HEK293 (cell line): ENCODE measurements at regions not wholly inside any gene's neighbourhood (a gene's known extent, or its start where the extent isn't known, plus 50 kb on each side); places are given as distances from the start of the nearest gene placed in this dataset.

Experiments
- CTCF ChIA-PET: fragments of 350-600 bp; formaldehyde crosslinking; extraction: SDS; loops from one replicate; lab custom pipeline; 2021; ENCODE audit warnings: antibody characterized with exemption; lab: Yijun Ruan, JAX
- POLR2A ChIA-PET: fragments of 300-600 bp; formaldehyde crosslinking; extraction: SDS; loops from one replicate; lab custom pipeline; 2020; ENCODE audit warnings: antibody characterized with exemption, inconsistent platforms; lab: Yijun Ruan, JAX
- H3K27ac ChIP-seq: fragments of 200-500 bp; sonication (Bioruptor generic); 2 replicates; pipeline ENCODE4 v1.5.1; 2014; ENCODE audit warnings: low read depth, low read length, control low read depth, inconsistent platforms; ENCODE audit errors: extremely low read depth
- H3K36me3 ChIP-seq, 2 experiments: fragments of 200-500 bp in 1 of 2; sonication (Bioruptor generic) in 1 of 2; 1 replicate in 1 of 2; 2 replicates in 1 of 2; pipeline ENCODE4 v1.5.1; 2014 to 2017; ENCODE audit warnings: inconsistent platforms in 2 of 2, low read length in 2 of 2; ENCODE audit not compliant: control insufficient read depth in 2 of 2, insufficient read depth in 1 of 2
- H3K4me1 ChIP-seq: fragments of 200-500 bp; sonication (Bioruptor generic); 2 replicates; pipeline ENCODE4 v1.5.1; 2014; ENCODE audit warnings: mild to moderate bottlenecking, low read length, inconsistent platforms; ENCODE audit not compliant: control insufficient read depth, insufficient read depth
- H3K4me3 ChIP-seq: 2 replicates; pipeline ENCODE4 v1.5.1; 2011; ENCODE audit warnings: low read depth, mild to moderate bottlenecking, control low read depth, low read length, moderate library complexity
- H3K9me3 ChIP-seq: fragments of 200-500 bp; sonication (Bioruptor generic); 2 replicates; pipeline ENCODE4 v1.5.1; 2014; ENCODE audit warnings: low read depth, low read length, inconsistent platforms; ENCODE audit not compliant: control insufficient read depth, insufficient read depth
- GLI2 ChIP-seq: fragments of 450-650 bp; formaldehyde crosslinking; IDR thresholded peaks from 2 replicates; pipeline ENCODE4; 2017; ENCODE audit warnings: missing biosample characterization, missing genetic modification characterization, low read depth, borderline replicate concordance
- HOXC10 ChIP-seq: sonication (generic); formaldehyde crosslinking; IDR thresholded peaks from 2 replicates; pipeline ENCODE4 v1.8.1; 2023; ENCODE audit warnings: mild to moderate bottlenecking, missing genetic modification reagents
- ZBTB17 ChIP-seq: fragments of 450-650 bp; formaldehyde crosslinking; IDR thresholded peaks from 2 replicates; pipeline ENCODE4 v1.5.1; 2016; ENCODE audit warnings: missing biosample characterization, missing genetic modification characterization
- ZBTB20 ChIP-seq: fragments of 450-650 bp; formaldehyde crosslinking; IDR thresholded peaks from 2 replicates; pipeline ENCODE4 v1.5.1; 2016; ENCODE audit warnings: missing biosample characterization, missing genetic modification characterization
- ZNF121 ChIP-seq: fragments of 450-650 bp; formaldehyde crosslinking; IDR thresholded peaks from 2 replicates; pipeline ENCODE4 v1.5.1; 2016; ENCODE audit warnings: missing biosample characterization, missing genetic modification characterization
- ZNF155 ChIP-seq: fragments of 450-650 bp; formaldehyde crosslinking; IDR thresholded peaks from 2 replicates; pipeline ENCODE4 v1.5.1; 2016; ENCODE audit warnings: missing biosample characterization, missing genetic modification characterization
- ZNF184 ChIP-seq: fragments of 450-650 bp; IDR thresholded peaks from 2 replicates; pipeline ENCODE4 v1.5.1; 2018; ENCODE audit warnings: missing biosample characterization, mild to moderate bottlenecking, missing genetic modification characterization
- ZNF2 ChIP-seq: fragments of 450-650 bp; formaldehyde crosslinking; IDR thresholded peaks from 2 replicates; pipeline ENCODE4 v1.5.1; 2016; ENCODE audit warnings: missing biosample characterization, missing genetic modification characterization
- ZNF341 ChIP-seq: fragments of 450-650 bp; formaldehyde crosslinking; IDR thresholded peaks from 2 replicates; pipeline ENCODE4; 2016; ENCODE audit warnings: low read depth, missing biosample characterization, missing genetic modification characterization
- ZNF416 ChIP-seq: fragments of 450-650 bp; formaldehyde crosslinking; IDR thresholded peaks from 2 replicates; pipeline ENCODE4 v1.5.1; 2016; ENCODE audit warnings: missing biosample characterization, missing genetic modification characterization
- ZNF560 ChIP-seq: fragments of 450-650 bp; formaldehyde crosslinking; IDR thresholded peaks from 2 replicates; pipeline ENCODE4 v1.5.1; 2017; ENCODE audit warnings: missing biosample characterization, missing genetic modification characterization, borderline replicate concordance
- ZNF623 ChIP-seq: fragments of 450-650 bp; formaldehyde crosslinking; IDR thresholded peaks from 2 replicates; pipeline ENCODE4 v1.5.1; 2016; ENCODE audit warnings: missing biosample characterization, missing genetic modification characterization
- ZSCAN30 ChIP-seq: fragments of 450-650 bp; IDR thresholded peaks from 2 replicates; pipeline ENCODE4 v1.5.1; 2018; ENCODE audit warnings: missing biosample characterization, mild to moderate bottlenecking, missing genetic modification characterization, moderate library complexity
- TF ChIP-seq, protein P1 (sequence below): fragments of 450-650 bp; formaldehyde crosslinking; IDR thresholded peaks from 2 replicates; pipeline ENCODE4 v1.5.1; 2016; ENCODE audit warnings: missing biosample characterization, missing genetic modification characterization
- TF ChIP-seq, protein P2 (sequence below): fragments of 450-650 bp; formaldehyde crosslinking; IDR thresholded peaks from 2 replicates; pipeline ENCODE4 v1.5.1; 2016; ENCODE audit warnings: missing biosample characterization, missing genetic modification characterization
- TF ChIP-seq, protein P3 (sequence below): fragments of 450-650 bp; formaldehyde crosslinking; IDR thresholded peaks from 2 replicates; pipeline ENCODE4 v1.5.1; 2016; ENCODE audit warnings: missing biosample characterization, missing genetic modification characterization, borderline replicate concordance
- TF ChIP-seq, protein P4 (sequence below): fragments of 450-650 bp; formaldehyde crosslinking; IDR thresholded peaks from 2 replicates; pipeline ENCODE4 v1.5.1; 2016; ENCODE audit warnings: missing biosample characterization, missing genetic modification characterization
- TF ChIP-seq, protein P5 (sequence below): fragments of 450-650 bp; formaldehyde crosslinking; IDR thresholded peaks from 2 replicates; pipeline ENCODE4 v1.5.1; 2016; ENCODE audit warnings: missing biosample characterization, missing genetic modification characterization

DNA sequence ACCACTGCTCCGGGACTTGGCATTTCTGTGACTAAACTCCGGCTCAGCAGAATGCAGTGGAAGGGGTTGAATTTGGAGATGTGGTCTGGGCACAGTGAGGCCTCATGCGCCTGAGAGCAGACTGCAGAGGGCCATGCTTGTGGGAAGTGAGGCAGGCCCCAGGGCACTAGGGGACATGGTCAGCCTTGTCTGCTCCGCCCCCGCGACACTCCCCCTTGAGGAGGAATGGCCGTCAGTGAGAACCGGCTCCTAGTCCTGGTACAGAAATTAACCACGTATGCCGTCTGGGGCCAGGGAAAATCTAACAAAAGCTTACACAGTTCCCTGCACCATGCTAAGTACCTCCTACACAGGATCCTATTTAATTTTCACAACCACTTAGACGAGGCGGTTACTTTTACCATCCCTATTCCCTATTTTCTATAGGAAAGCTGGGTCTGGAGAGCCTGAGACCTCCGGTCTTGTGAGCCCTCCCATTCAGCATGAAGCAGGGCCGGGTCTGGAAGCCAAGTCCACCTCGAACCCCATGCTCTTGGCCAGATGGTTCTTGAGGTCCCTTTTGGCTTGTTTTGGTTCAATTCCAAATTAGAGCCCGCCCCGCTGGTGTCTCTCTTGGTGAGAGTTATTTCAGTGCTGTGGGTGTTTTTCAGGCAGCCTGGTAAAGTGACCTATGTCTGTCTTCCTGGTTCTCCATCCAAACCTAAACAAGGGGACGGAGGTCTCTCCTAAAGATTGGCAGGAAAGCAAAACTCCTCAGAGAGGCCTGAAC, 87.7 kb upstream of the PITRM1 start (continued):
- TF ChIP-seq, protein P1, sequence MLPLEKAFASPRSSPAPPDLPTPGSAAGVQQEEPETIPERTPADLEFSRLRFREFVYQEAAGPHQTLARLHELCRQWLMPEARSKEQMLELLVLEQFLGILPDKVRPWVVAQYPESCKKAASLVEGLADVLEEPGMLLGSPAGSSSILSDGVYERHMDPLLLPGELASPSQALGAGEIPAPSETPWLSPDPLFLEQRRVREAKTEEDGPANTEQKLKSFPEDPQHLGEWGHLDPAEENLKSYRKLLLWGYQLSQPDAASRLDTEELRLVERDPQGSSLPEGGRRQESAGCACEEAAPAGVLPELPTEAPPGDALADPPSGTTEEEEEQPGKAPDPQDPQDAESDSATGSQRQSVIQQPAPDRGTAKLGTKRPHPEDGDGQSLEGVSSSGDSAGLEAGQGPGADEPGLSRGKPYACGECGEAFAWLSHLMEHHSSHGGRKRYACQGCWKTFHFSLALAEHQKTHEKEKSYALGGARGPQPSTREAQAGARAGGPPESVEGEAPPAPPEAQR (tag by site-specific recombination): no peak
- no peak for TF ChIP-seq HOXC10
- TF ChIP-seq ZNF184: no peak

DNA sequence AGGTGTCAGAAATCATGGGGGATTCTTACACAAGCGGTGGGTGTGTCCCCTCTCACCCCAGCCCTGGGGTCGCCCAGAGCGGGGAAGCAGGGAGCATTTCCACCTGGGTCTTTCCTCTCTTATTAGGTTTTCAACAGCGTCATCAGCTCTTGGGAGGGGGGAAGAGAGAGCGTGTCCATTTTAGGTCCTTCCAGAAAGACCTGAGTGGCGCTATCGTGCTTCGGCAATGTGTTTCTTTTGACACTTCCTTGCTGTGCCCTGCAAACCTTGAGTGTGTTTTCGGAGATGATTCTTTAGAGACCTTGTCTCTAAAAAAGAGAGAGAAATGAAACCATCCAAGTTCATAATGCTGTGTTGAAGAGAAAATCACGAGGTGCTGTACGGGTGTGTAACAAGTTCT, 86.9 kb upstream of the PITRM1 start:
- no peak overlapping the region for H3K27ac ChIP-seq
- H3K4me1 ChIP-seq: no peaks in the 10 kb centered on the region
- H3K9me3 ChIP-seq: no peaks in the 10 kb centered on the region
- ChIA-PET CTCF (interaction anchor here (0.6 to 0.7 kb wide), 3 partner anchors 27 to 1280 kb away, joined by 4 to 6 read pairs (median 4); no protein-coding TSS in a partner anchor), POLR2A (no interaction called here)
- TF ChIP-seq ZNF560 (tag by site-specific recombination) (no peak), ZNF341 (no peak), ZNF623 (tag by site-specific recombination) (no peak), ZBTB20 (no peak), GLI2 (tag by site-specific recombination) (no peak), ZSCAN30 (tag by site-specific recombination) (no peak), ZNF416 (tag by site-specific recombination) (no peak), ZNF121 (tag by site-specific recombination) (no peak), ZNF2 (tag by site-specific recombination) (no peak), ZNF155 (tag by site-specific recombination) (no peak), ZBTB17 (tag by site-specific recombination) (no peak)
- TF ChIP-seq, protein P2, sequence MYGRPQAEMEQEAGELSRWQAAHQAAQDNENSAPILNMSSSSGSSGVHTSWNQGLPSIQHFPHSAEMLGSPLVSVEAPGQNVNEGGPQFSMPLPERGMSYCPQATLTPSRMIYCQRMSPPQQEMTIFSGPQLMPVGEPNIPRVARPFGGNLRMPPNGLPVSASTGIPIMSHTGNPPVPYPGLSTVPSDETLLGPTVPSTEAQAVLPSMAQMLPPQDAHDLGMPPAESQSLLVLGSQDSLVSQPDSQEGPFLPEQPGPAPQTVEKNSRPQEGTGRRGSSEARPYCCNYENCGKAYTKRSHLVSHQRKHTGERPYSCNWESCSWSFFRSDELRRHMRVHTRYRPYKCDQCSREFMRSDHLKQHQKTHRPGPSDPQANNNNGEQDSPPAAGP: no peak
- TF ChIP-seq, protein P3, sequence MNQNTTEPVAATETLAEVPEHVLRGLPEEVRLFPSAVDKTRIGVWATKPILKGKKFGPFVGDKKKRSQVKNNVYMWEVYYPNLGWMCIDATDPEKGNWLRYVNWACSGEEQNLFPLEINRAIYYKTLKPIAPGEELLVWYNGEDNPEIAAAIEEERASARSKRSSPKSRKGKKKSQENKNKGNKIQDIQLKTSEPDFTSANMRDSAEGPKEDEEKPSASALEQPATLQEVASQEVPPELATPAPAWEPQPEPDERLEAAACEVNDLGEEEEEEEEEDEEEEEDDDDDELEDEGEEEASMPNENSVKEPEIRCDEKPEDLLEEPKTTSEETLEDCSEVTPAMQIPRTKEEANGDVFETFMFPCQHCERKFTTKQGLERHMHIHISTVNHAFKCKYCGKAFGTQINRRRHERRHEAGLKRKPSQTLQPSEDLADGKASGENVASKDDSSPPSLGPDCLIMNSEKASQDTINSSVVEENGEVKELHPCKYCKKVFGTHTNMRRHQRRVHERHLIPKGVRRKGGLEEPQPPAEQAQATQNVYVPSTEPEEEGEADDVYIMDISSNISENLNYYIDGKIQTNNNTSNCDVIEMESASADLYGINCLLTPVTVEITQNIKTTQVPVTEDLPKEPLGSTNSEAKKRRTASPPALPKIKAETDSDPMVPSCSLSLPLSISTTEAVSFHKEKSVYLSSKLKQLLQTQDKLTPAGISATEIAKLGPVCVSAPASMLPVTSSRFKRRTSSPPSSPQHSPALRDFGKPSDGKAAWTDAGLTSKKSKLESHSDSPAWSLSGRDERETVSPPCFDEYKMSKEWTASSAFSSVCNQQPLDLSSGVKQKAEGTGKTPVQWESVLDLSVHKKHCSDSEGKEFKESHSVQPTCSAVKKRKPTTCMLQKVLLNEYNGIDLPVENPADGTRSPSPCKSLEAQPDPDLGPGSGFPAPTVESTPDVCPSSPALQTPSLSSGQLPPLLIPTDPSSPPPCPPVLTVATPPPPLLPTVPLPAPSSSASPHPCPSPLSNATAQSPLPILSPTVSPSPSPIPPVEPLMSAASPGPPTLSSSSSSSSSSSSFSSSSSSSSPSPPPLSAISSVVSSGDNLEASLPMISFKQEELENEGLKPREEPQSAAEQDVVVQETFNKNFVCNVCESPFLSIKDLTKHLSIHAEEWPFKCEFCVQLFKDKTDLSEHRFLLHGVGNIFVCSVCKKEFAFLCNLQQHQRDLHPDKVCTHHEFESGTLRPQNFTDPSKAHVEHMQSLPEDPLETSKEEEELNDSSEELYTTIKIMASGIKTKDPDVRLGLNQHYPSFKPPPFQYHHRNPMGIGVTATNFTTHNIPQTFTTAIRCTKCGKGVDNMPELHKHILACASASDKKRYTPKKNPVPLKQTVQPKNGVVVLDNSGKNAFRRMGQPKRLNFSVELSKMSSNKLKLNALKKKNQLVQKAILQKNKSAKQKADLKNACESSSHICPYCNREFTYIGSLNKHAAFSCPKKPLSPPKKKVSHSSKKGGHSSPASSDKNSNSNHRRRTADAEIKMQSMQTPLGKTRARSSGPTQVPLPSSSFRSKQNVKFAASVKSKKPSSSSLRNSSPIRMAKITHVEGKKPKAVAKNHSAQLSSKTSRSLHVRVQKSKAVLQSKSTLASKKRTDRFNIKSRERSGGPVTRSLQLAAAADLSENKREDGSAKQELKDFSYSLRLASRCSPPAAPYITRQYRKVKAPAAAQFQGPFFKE (tag by site-specific recombination): no peak
- TF ChIP-seq, protein P4, sequence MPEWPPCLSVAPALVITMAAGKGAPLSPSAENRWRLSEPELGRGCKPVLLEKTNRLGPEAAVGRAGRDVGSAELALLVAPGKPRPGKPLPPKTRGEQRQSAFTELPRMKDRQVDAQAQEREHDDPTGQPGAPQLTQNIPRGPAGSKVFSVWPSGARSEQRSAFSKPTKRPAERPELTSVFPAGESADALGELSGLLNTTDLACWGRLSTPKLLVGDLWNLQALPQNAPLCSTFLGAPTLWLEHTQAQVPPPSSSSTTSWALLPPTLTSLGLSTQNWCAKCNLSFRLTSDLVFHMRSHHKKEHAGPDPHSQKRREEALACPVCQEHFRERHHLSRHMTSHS (tag by site-specific recombination): no peak
- TF ChIP-seq, protein P5, sequence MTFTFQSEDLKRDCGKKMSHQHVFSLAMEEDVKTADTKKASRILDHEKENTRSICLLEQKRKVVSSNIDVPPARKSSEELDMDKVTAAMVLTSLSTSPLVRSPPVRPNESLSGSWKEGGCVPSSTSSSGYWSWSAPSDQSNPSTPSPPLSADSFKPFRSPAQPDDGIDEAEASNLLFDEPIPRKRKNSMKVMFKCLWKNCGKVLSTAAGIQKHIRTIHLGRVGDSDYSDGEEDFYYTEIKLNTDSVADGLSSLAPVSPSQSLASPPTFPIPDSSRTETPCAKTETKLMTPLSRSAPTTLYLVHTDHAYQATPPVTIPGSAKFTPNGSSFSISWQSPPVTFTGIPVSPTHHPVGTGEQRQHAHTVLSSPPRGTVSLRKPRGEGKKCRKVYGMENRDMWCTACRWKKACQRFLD (tag by site-specific recombination): no peak
- H3K4me3 ChIP-seq: no peak overlapping the region
- H3K36me3 ChIP-seq: no peaks in the 10 kb centered on the region
